Smooth muscle cell (in vitro differentiated cells): ENCODE measurements at regions not wholly inside any gene's neighbourhood (a gene's known extent, or its start where the extent isn't known, plus 50 kb on each side); places are given as distances from the start of the nearest gene placed in this dataset.

ENCODE experiments used
- DNase-seq: peaks from one replicate; lab custom pipeline; 2025; ENCODE audit not compliant: unreplicated experiment; lab: John Stamatoyannopoulos, UW
- H2AFZ ChIP-seq: fragments of 200-600 bp; sonication (generic); 2 replicates; pipeline ENCODE4 v1.6.0; 2016; ENCODE audit warnings: antibody characterized with exemption, low read depth, mild to moderate bottlenecking
- H3F3A ChIP-seq: fragments of 200-600 bp; sonication (generic); 2 replicates; pipeline ENCODE4 v1.6.0; 2017; ENCODE audit warnings: antibody characterized with exemption, low read depth
- H3K27ac ChIP-seq: fragments of 200-600 bp; sonication (generic); 2 replicates; pipeline ENCODE4 v1.5.1; 2016; ENCODE audit warnings: low read depth, mild to moderate bottlenecking
- H3K27me3 ChIP-seq: fragments of 200-600 bp; sonication (generic); 2 replicates; pipeline ENCODE4 v1.6.1; 2016; ENCODE audit warnings: low read depth, mild to moderate bottlenecking
- H3K36me3 ChIP-seq: fragments of 200-600 bp; sonication (generic); 2 replicates; pipeline ENCODE4 v1.5.1; 2016; ENCODE audit warnings: low read depth
- H3K4me1 ChIP-seq: fragments of 200-600 bp; sonication (generic); 2 replicates; pipeline ENCODE4 v1.5.1; 2016; ENCODE audit warnings: low read depth
- H3K4me2 ChIP-seq: fragments of 200-600 bp; sonication (generic); 2 replicates; pipeline ENCODE4 v1.6.0; 2016; ENCODE audit warnings: mild to moderate bottlenecking
- H3K4me3 ChIP-seq: fragments of 200-600 bp; sonication (generic); 2 replicates; pipeline ENCODE4 v1.5.1; 2016; ENCODE audit warnings: mild to moderate bottlenecking
- H3K79me2 ChIP-seq: fragments of 200-600 bp; sonication (generic); 2 replicates; pipeline ENCODE4 v1.6.0; 2016; ENCODE audit warnings: low read depth, mild to moderate bottlenecking
- H3K9ac ChIP-seq: fragments of 200-600 bp; sonication (generic); 2 replicates; pipeline ENCODE4 v1.6.0; 2016; ENCODE audit warnings: low read depth
- H3K9me3 ChIP-seq: fragments of 200-600 bp; sonication (generic); replicated peaks from 2 replicates; pipeline ENCODE4 v1.5.1; 2016; ENCODE audit warnings: low read depth
- H4K20me1 ChIP-seq: fragments of 200-600 bp; sonication (generic); 2 replicates; pipeline ENCODE4 v1.6.0; 2016; ENCODE audit warnings: low read depth
- CTCF ChIP-seq: fragments of 200-600 bp; sonication (generic); IDR thresholded peaks from 2 replicates; pipeline ENCODE4 v1.5.1; 2017; ENCODE audit warnings: borderline replicate concordance, mild to moderate bottlenecking, antibody characterized with exemption; ENCODE audit not compliant: insufficient read depth, poor library complexity, severe bottlenecking
- WGBS: methylation state at CpG from one replicate; pipeline ENCODE4 v1.1.7; 2016; ENCODE audit warnings: low lambda C conversion rate; 5-methylcytosine and 5-hydroxymethylcytosine counted together

GRCh38 chr17:54784305-54784704 lies 116.3 kb upstream of the TOM1L1 start:
- Histone ChIP-seq H3K27ac (no peak overlapping the region), H2AFZ (no peak overlapping the region), H3K9me3 (no peaks in the 10 kb centered on the region), H3F3A (no peaks in the 10 kb centered on the region), H3K36me3 (no peaks in the 10 kb centered on the region), H3K27me3 (no peaks in the 10 kb centered on the region), H4K20me1 (no peaks in the 10 kb centered on the region), H3K4me1 (no peaks in the 10 kb centered on the region), H3K79me2 (no peaks in the 10 kb centered on the region), H3K9ac (no peak overlapping the region), H3K4me2 (no peak overlapping the region), H3K4me3 (no peak overlapping the region)
- 86% methylated on average over 3 of the region's 3 CpGs for WGBS
- no peak for TF ChIP-seq CTCF
- no peak for DNase-seq

GRCh38 chr17:54785643-54786268 lies 114.9 kb upstream of the TOM1L1 start:
- TF ChIP-seq CTCF: no peak
- no peak for DNase-seq

GRCh38 chr17:54789101-54789880 lies 111.4 kb upstream of the TOM1L1 start:
- peak overlapping the region; percentile 10 for H2AFZ ChIP-seq
- H4K20me1 ChIP-seq: no peaks in the 10 kb centered on the region
- H3K27ac ChIP-seq: no peak overlapping the region
- no peaks in the 10 kb centered on the region for H3K27me3 ChIP-seq
- H3K4me2 ChIP-seq: no peak overlapping the region
- H3K4me1 ChIP-seq: no peaks in the 10 kb centered on the region
- no peak overlapping the region for H3K9ac ChIP-seq
- no peaks in the 10 kb centered on the region for H3K36me3 ChIP-seq
- no peak for DNase-seq
- no peak for TF ChIP-seq CTCF
- no peaks in the 10 kb centered on the region for H3F3A ChIP-seq
- H3K4me3 ChIP-seq: no peak overlapping the region
- H3K79me2 ChIP-seq: no peaks in the 10 kb centered on the region
- H3K9me3 ChIP-seq: no peaks in the 10 kb centered on the region
- 61% methylated on average over 10 of the region's 10 CpGs for WGBS

More at GRCh38 chr17:54785643-54786268, 114.9 kb upstream of the TOM1L1 start:
- Histone ChIP-seq H3K4me2 (no peak overlapping the region), H4K20me1 (no peaks in the 10 kb centered on the region), H3K4me1 (no peaks in the 10 kb centered on the region), H3K27me3 (no peaks in the 10 kb centered on the region), H3K4me3 (no peak overlapping the region), H3K27ac (no peak overlapping the region), H3K36me3 (no peaks in the 10 kb centered on the region), H3K9me3 (no peaks in the 10 kb centered on the region), H3K9ac (no peak overlapping the region), H3F3A (no peaks in the 10 kb centered on the region), H2AFZ (no peak overlapping the region), H3K79me2 (no peaks in the 10 kb centered on the region)
- 86% methylated on average over 8 of the region's 8 CpGs for WGBS
